ENCODE measurements at regions not wholly inside any gene's neighbourhood (a gene's known extent, or its start where the extent isn't known, plus 50 kb on each side); places are given as distances from the start of the nearest gene placed in this dataset.

- no peak overlapping the region for H3K27ac ChIP-seq
- no peaks in the 10 kb centered on the region for H3K4me1 ChIP-seq
- TF ChIP-seq, protein P1, sequence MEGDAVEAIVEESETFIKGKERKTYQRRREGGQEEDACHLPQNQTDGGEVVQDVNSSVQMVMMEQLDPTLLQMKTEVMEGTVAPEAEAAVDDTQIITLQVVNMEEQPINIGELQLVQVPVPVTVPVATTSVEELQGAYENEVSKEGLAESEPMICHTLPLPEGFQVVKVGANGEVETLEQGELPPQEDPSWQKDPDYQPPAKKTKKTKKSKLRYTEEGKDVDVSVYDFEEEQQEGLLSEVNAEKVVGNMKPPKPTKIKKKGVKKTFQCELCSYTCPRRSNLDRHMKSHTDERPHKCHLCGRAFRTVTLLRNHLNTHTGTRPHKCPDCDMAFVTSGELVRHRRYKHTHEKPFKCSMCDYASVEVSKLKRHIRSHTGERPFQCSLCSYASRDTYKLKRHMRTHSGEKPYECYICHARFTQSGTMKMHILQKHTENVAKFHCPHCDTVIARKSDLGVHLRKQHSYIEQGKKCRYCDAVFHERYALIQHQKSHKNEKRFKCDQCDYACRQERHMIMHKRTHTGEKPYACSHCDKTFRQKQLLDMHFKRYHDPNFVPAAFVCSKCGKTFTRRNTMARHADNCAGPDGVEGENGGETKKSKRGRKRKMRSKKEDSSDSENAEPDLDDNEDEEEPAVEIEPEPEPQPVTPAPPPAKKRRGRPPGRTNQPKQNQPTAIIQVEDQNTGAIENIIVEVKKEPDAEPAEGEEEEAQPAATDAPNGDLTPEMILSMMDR (IDR thresholded peaks at IDR 0.05), result no peak
- no peaks in the 10 kb centered on the region for H3K27me3 ChIP-seq (ENCODE audit: insufficient read depth in 3 of 3, low read length in 2 of 3)
- H3K4me3 ChIP-seq, result no peak overlapping the region
- H3K36me3 ChIP-seq (ENCODE audit: insufficient read depth in 1 of 2, low read depth in 1 of 2), result no peaks in the 10 kb centered on the region
- H3K9me3 ChIP-seq, result no peaks in the 10 kb centered on the region
- ATAC-seq (no peak), DNase-seq (no peak)
- intact Hi-C loops (cut with DNase I), result no loop called here
Measured at GRCh38 chr12:85352016-85352415, 72.0 kb downstream of the ALX1 start.

- ATAC-seq (no peak), DNase-seq (no peak)
- no peak overlapping the region for H3K4me3 ChIP-seq
- H3K9me3 ChIP-seq, result no peaks in the 10 kb centered on the region
- TF ChIP-seq, protein P1 (IDR thresholded peaks at IDR 0.05), result no peak
- H3K27me3 ChIP-seq (ENCODE audit: insufficient read depth in 3 of 3, low read length in 2 of 3), result no peaks in the 10 kb centered on the region
- H3K27ac ChIP-seq, result no peak overlapping the region
- WGBS, 3 donors, result 32 to 36% (median 34%) methylated on average over 3 of the region's 3 CpGs
- intact Hi-C loops (cut with DNase I), result no loop called here
- H3K36me3 ChIP-seq (ENCODE audit: insufficient read depth in 1 of 2, low read depth in 1 of 2), result no peaks in the 10 kb centered on the region
- no peaks in the 10 kb centered on the region for H3K4me1 ChIP-seq
Measured at GRCh38 chr12:85356596-85357385, 76.8 kb downstream of the ALX1 start.

- ATAC-seq (no peak), DNase-seq (no peak)
- intact Hi-C loops (cut with DNase I), result no loop called here
- no peaks in the 10 kb centered on the region for H3K36me3 ChIP-seq (ENCODE audit: insufficient read depth in 1 of 2, low read depth in 1 of 2)
- no peak overlapping the region for H3K4me3 ChIP-seq
- WGBS, 3 donors, result 88 to 95% (median 94%) methylated on average over 1 of the region's 1 CpG
- TF ChIP-seq, protein P1 (IDR thresholded peaks at IDR 0.05), result no peak
- no peaks in the 10 kb centered on the region for H3K9me3 ChIP-seq
- H3K27me3 ChIP-seq (ENCODE audit: insufficient read depth in 3 of 3, low read length in 2 of 3), result no peaks in the 10 kb centered on the region
- H3K4me1 ChIP-seq, result no peaks in the 10 kb centered on the region
- no peak overlapping the region for H3K27ac ChIP-seq
Measured at GRCh38 chr12:85357609-85358008, 77.6 kb downstream of the ALX1 start.

GRCh38 chr12:85358715-85359114 lies 78.7 kb downstream of the ALX1 start:
- 39 to 43% methylated on average over 1 of the region's 1 CpG; no CpG with 5 or more reads in 1 of the 3 donors for WGBS, 3 donors
- H3K4me1 ChIP-seq, result no peaks in the 10 kb centered on the region
- H3K27me3 ChIP-seq (ENCODE audit: insufficient read depth in 3 of 3, low read length in 2 of 3), result no peaks in the 10 kb centered on the region
- TF ChIP-seq, protein P1 (IDR thresholded peaks at IDR 0.05), result no peak
- no peak for DNase-seq
- H3K4me3 ChIP-seq, result no peak overlapping the region
- ATAC-seq, result no peak
- no peak overlapping the region for H3K27ac ChIP-seq
- no peaks in the 10 kb centered on the region for H3K9me3 ChIP-seq
- H3K36me3 ChIP-seq (ENCODE audit: insufficient read depth in 1 of 2, low read depth in 1 of 2), result no peaks in the 10 kb centered on the region
- intact Hi-C loops (cut with DNase I), result no loop called here
